ENCODE measurements at regions not wholly inside any gene's neighbourhood (a gene's known extent, or its start where the extent isn't known, plus 50 kb on each side); places are given as distances from the start of the nearest gene placed in this dataset.

- TF ChIP-seq CTCF (conservative IDR thresholded peaks at IDR 0.05; ENCODE audit: low read depth, low read length), result no peak
- TF ChIP-seq FOS (IDR thresholded peaks at IDR 0.05; ENCODE audit: low read depth, low read length), result no peak
- no peak for TF ChIP-seq CEBPB (IDR thresholded peaks at IDR 0.05; ENCODE audit: low read depth, low read length)
- TF ChIP-seq MAFK (IDR thresholded peaks at IDR 0.05; ENCODE audit: low read depth, low read length), result no peak
- no peak for TF ChIP-seq POLR2A (IDR thresholded peaks at IDR 0.05; ENCODE audit: low read depth, low read length)
- no peak for TF ChIP-seq RCOR1 (IDR thresholded peaks at IDR 0.05; ENCODE audit: insufficient replicate concordance, low read length)
- no peak for TF ChIP-seq SMC3 (IDR thresholded peaks at IDR 0.05; ENCODE audit: low read depth, low read length)
- TF ChIP-seq MXI1 (IDR thresholded peaks at IDR 0.05; ENCODE audit: borderline replicate concordance, low read depth, low read length), result no peak
- no peak for TF ChIP-seq MAZ (IDR thresholded peaks at IDR 0.05; ENCODE audit: borderline replicate concordance, low read depth, low read length)
- TF ChIP-seq CHD1 (IDR thresholded peaks at IDR 0.05; ENCODE audit: low read depth, low read length), result no peak
These were observed 293.8 kb downstream of the NOVA1 start for GRCh38 chr14:26304056-26304455.
